Activated CD8-positive, alpha-beta T cell treated with anti-CD3 and anti-CD28 coated beads, Interleukin-2, amount 10 ng/mL, durations not matched to agents 7 days and 5 days (primary cell): ENCODE measurements at regions not wholly inside any gene's neighbourhood (a gene's known extent, or its start where the extent isn't known, plus 50 kb on each side); places are given as distances from the start of the nearest gene placed in this dataset.

Experiments
- ATAC-seq: fragments of 150-1000 bp; cut with Tn5 transposase; one replicate; pipeline ENCODE4 v1.10.0; 2021; ENCODE audit warnings: moderate library complexity
- CTCF ChIA-PET: fragments of 350-600 bp; sonication (Branson Sonifier 250); formaldehyde crosslinking; loops from one replicate; lab custom pipeline; 2021; ENCODE audit warnings: antibody characterized with exemption; lab: Charles Lee
- POLR2A ChIA-PET: fragments of 350-600 bp; sonication (Branson Sonifier 250); formaldehyde crosslinking; loops from one replicate; lab custom pipeline; 2021; ENCODE audit warnings: antibody characterized with exemption; lab: Charles Lee
- DNase-seq: peaks from one replicate; pipeline ENCODE4 v3.0.0-alpha.2; 2020
- H3K27ac Mint-ChIP-seq: one replicate; pipeline ENCODE4 v1.8.0; 2021; ENCODE audit warnings: mild to moderate bottlenecking, mixed read lengths
- H3K27me3 Mint-ChIP-seq: one replicate; pipeline ENCODE4 v1.8.0; 2021; ENCODE audit warnings: low read depth, mixed read lengths
- H3K36me3 Mint-ChIP-seq: one replicate; pipeline ENCODE4 v1.8.0; 2021; ENCODE audit warnings: low read depth, mixed read lengths
- H3K4me1 Mint-ChIP-seq: one replicate; pipeline ENCODE4 v1.8.0; 2021; ENCODE audit warnings: low read depth, mixed read lengths
- H3K4me3 Mint-ChIP-seq: one replicate; pipeline ENCODE4 v1.8.0; 2021; ENCODE audit warnings: mild to moderate bottlenecking, mixed read lengths
- H3K9me3 Mint-ChIP-seq: one replicate; pipeline ENCODE4 v1.8.0; 2022; ENCODE audit warnings: mixed read lengths; ENCODE audit not compliant: insufficient read depth

DNA sequence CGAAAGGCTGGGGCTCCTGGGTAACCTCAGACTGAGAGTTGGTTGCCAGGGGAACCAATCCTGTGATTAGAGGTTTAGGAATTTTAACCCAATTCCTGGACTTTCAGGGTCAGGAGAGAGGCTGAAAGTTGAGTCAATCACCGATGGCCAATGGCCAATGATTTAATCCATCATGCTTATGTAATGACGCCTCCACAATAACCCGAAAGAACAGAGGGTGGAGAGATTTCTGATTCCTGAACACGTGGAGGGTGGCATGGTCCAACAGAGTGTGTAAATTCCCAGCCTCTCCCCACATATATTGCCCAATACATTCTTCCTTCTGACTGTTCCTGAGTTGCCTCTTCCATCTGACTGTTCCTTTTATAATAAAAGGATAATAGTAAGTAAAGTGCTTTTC lies 137.2 kb upstream of the CBLB start:
- Mint-ChIP-seq H3K4me3 (no peak overlapping the region), H3K4me1 (peaks cover 14% of the 10 kb centered on the region), H3K9me3 (peaks cover 5% of the 10 kb centered on the region), H3K27ac (no peak overlapping the region), H3K36me3 (peaks cover 14% of the 10 kb centered on the region), H3K27me3 (no peaks in the 10 kb centered on the region)
- ChIA-PET CTCF (no interaction called here), POLR2A (no interaction called here)
- ATAC-seq (no peak), DNase-seq (no peak)

DNA sequence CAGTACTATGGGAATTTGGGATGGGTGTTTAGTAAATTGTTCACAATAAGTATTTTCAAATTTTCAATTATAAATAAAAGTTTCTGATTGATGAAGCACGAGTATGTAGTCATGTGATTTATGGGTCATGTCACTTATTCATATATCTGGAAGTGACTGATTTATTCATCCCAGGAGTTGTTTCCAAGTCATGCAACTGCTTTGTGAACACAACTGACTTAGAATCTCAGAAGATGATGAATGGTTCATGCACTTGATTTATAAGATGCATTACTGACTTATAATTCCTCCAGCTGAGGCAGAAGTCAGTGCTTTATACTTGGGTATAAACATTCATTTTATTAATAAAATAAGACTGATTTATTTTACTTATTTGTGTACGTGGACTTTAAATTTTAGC lies 137.8 kb upstream of the CBLB start:
- no peak overlapping the region for H3K27ac Mint-ChIP-seq
- H3K4me1 Mint-ChIP-seq = peaks cover 20% of the 10 kb centered on the region
- no peaks in the 10 kb centered on the region for H3K27me3 Mint-ChIP-seq
- no peak overlapping the region for H3K4me3 Mint-ChIP-seq
- ATAC-seq (no peak), DNase-seq (no peak)
- H3K36me3 Mint-ChIP-seq = peaks cover 14% of the 10 kb centered on the region
- CTCF ChIA-PET = no interaction called here
- POLR2A ChIA-PET = no interaction called here
- H3K9me3 Mint-ChIP-seq = peaks cover 5% of the 10 kb centered on the region

- peaks cover 14% of the 10 kb centered on the region for H3K36me3 Mint-ChIP-seq
- H3K9me3 Mint-ChIP-seq = peaks cover 5% of the 10 kb centered on the region
- H3K27me3 Mint-ChIP-seq = no peaks in the 10 kb centered on the region
- DNase-seq = no peak
- H3K4me3 Mint-ChIP-seq = no peak overlapping the region
- ChIA-PET POLR2A (no interaction called here), CTCF (interaction anchor here (0.7 kb wide), 1 partner anchor 271 kb away, joined by 3 read pairs; no protein-coding TSS in a partner anchor)
- H3K27ac Mint-ChIP-seq = no peak overlapping the region
- no peak for ATAC-seq
- peaks cover 21% of the 10 kb centered on the region for H3K4me1 Mint-ChIP-seq
Measured at GRCh38 chr3:106007512-106007911, 138.7 kb upstream of the CBLB start.

DNA sequence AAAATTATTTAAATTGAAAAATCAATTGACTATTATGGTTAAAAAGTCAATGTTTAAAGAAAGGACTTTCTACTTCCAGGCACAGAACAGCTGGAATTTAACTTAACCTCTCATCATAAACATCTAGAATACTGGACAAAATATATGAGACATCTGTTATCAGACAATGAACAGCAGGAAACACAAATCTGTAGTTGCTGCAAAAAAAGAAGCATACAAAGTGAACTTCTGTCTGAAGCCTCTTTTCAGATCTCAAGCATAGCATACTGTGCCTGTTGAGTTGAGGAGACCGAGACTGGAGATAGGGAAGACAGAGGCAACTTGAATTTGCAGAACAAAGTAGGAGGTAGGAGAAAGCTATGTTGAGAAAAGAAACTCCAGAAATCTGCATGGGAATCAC lies 140.0 kb upstream of the CBLB start:
- peaks cover 5% of the 10 kb centered on the region for H3K9me3 Mint-ChIP-seq
- POLR2A ChIA-PET = no interaction called here
- DNase-seq (no peak), ATAC-seq (no peak)
- CTCF ChIA-PET = no interaction called here
- peaks cover 14% of the 10 kb centered on the region for H3K36me3 Mint-ChIP-seq
- no peak overlapping the region for H3K27ac Mint-ChIP-seq
- no peak overlapping the region for H3K4me3 Mint-ChIP-seq
- H3K27me3 Mint-ChIP-seq = no peaks in the 10 kb centered on the region
- H3K4me1 Mint-ChIP-seq = peaks cover 21% of the 10 kb centered on the region

DNA sequence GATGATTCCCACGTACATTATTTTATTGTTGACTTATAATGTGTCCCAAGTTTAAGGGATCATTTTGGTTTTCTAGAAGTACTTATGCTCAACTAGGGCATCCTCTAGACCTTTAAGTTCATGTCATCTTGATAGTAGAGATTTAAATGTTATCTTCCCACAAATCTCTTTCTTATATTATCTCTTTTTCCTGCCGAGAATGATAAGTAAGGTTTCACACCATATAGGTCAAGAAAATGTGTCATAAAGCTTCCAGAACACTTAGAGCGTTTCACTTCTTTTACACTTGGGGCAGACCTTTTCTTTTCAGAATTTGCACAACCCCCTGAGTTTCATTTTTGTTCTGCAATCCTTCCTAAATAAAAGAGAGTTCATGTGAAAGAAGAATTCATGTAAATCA lies 142.0 kb upstream of the CBLB start:
- Mint-ChIP-seq H3K36me3 (peaks cover 23% of the 10 kb centered on the region), H3K4me3 (no peak overlapping the region), H3K9me3 (peaks cover 5% of the 10 kb centered on the region), H3K27ac (peak overlapping the region; percentile 43), H3K27me3 (no peaks in the 10 kb centered on the region), H3K4me1 (peaks cover 20% of the 10 kb centered on the region)
- CTCF ChIA-PET = interaction anchor here (0.7 to 0.8 kb wide), 2 partner anchors 13 to 138 kb away, joined by 3 read pairs; no protein-coding TSS in a partner anchor
- POLR2A ChIA-PET = no interaction called here
- ATAC-seq = peak; percentile 58
- DNase-seq = no peak

GRCh38 chr3:106013971-106014370 lies 145.2 kb upstream of the CBLB start:
- H3K27ac Mint-ChIP-seq = no peak overlapping the region
- no peak for DNase-seq
- CTCF ChIA-PET = interaction anchor here (0.7 kb wide), 1 partner anchor 74 kb away, joined by 3 read pairs; no protein-coding TSS in a partner anchor
- peaks cover 20% of the 10 kb centered on the region for H3K4me1 Mint-ChIP-seq
- no peaks in the 10 kb centered on the region for H3K9me3 Mint-ChIP-seq
- no peaks in the 10 kb centered on the region for H3K27me3 Mint-ChIP-seq
- no peak for ATAC-seq
- POLR2A ChIA-PET = no interaction called here
- peaks cover 22% of the 10 kb centered on the region for H3K36me3 Mint-ChIP-seq
- no peak overlapping the region for H3K4me3 Mint-ChIP-seq

GRCh38 chr3:106014518-106014917 lies 145.7 kb upstream of the CBLB start:
- ATAC-seq (no peak), DNase-seq (no peak)
- Mint-ChIP-seq H3K9me3 (no peaks in the 10 kb centered on the region), H3K4me1 (peaks cover 20% of the 10 kb centered on the region), H3K36me3 (peaks cover 18% of the 10 kb centered on the region), H3K4me3 (no peak overlapping the region), H3K27me3 (no peaks in the 10 kb centered on the region), H3K27ac (no peak overlapping the region)
- CTCF ChIA-PET = interaction anchor here (0.7 kb wide), 1 partner anchor 73 kb away, joined by 3 read pairs; no protein-coding TSS in a partner anchor
- POLR2A ChIA-PET = no interaction called here

DNA sequence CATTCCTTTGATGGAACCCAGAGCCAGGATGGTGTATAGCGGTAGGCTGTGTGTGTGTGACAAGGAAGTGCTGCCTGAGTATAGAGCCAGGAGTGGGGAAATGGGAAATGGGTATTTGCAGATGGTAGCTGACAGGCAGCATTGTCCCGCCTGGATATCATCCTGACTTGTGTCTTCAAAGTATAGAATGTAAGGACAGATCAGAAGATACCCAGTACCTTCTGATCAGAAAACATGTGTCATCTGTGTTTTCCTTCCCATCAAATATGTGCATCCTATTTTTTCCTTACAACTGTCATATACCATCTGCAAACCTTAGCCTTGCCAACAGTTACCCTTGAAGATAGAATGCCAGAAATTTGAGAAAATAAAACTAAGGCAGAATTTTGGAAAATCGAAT lies 146.2 kb upstream of the CBLB start:
- peaks cover 14% of the 10 kb centered on the region for H3K36me3 Mint-ChIP-seq
- H3K27me3 Mint-ChIP-seq = no peaks in the 10 kb centered on the region
- ATAC-seq (no peak), DNase-seq (no peak)
- ChIA-PET CTCF (no interaction called here), POLR2A (no interaction called here)
- H3K9me3 Mint-ChIP-seq = no peaks in the 10 kb centered on the region
- H3K4me3 Mint-ChIP-seq = no peak overlapping the region
- H3K27ac Mint-ChIP-seq = no peak overlapping the region
- H3K4me1 Mint-ChIP-seq = peaks cover 17% of the 10 kb centered on the region

DNA sequence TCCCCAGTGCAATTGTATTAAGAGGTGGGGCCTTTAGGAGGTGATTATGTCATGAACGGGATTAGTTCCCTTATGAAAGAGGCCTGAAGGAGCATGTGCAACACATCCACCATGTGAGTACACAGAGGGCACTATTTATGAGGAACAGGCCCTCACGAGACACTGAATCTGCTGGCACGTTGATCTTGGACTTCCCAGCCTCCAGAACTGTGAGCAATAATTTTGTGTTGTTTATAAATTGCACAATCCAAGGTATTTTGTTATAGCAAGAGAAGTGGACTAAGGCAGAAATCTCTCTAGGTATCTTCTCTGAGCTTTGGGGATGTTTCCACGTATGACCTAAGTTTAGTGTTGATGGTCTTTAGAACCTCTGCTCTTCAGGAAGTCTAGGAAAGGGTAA lies 149.3 kb upstream of the CBLB start:
- H3K36me3 Mint-ChIP-seq = peaks cover 11% of the 10 kb centered on the region
- no peaks in the 10 kb centered on the region for H3K27me3 Mint-ChIP-seq
- ATAC-seq = no peak
- no peaks in the 10 kb centered on the region for H3K4me1 Mint-ChIP-seq
- H3K4me3 Mint-ChIP-seq = no peak overlapping the region
- H3K27ac Mint-ChIP-seq = no peak overlapping the region
- ChIA-PET CTCF (no interaction called here), POLR2A (no interaction called here)
- DNase-seq = no peak
- no peaks in the 10 kb centered on the region for H3K9me3 Mint-ChIP-seq

- ATAC-seq (no peak), DNase-seq (no peak)
- ChIA-PET CTCF (no interaction called here), POLR2A (no interaction called here)
- peaks cover 2% of the 10 kb centered on the region for H3K9me3 Mint-ChIP-seq
- H3K4me3 Mint-ChIP-seq = no peak overlapping the region
- H3K27me3 Mint-ChIP-seq = no peaks in the 10 kb centered on the region
- no peaks in the 10 kb centered on the region for H3K4me1 Mint-ChIP-seq
- H3K27ac Mint-ChIP-seq = no peak overlapping the region
- H3K36me3 Mint-ChIP-seq = peaks cover 8% of the 10 kb centered on the region
Measured at GRCh38 chr3:106018929-106019550, 150.2 kb upstream of the CBLB start.

GRCh38 chr3:106022913-106023312 lies 154.1 kb upstream of the CBLB start:
- no peak overlapping the region for H3K4me3 Mint-ChIP-seq
- ATAC-seq = no peak
- no peak overlapping the region for H3K27ac Mint-ChIP-seq
- H3K9me3 Mint-ChIP-seq = peaks cover 11% of the 10 kb centered on the region
- peaks cover 11% of the 10 kb centered on the region for H3K36me3 Mint-ChIP-seq
- DNase-seq = no peak
- H3K27me3 Mint-ChIP-seq = no peaks in the 10 kb centered on the region
- CTCF ChIA-PET = interaction anchor here (1.1 kb wide), 2 partner anchors 12 to 19 kb away, joined by 3 read pairs; no protein-coding TSS in a partner anchor
- POLR2A ChIA-PET = no interaction called here
- H3K4me1 Mint-ChIP-seq = no peaks in the 10 kb centered on the region

- Mint-ChIP-seq H3K9me3 (peaks cover 19% of the 10 kb centered on the region), H3K36me3 (peaks cover 16% of the 10 kb centered on the region), H3K4me1 (no peaks in the 10 kb centered on the region), H3K27me3 (no peaks in the 10 kb centered on the region), H3K4me3 (no peak overlapping the region), H3K27ac (no peak overlapping the region)
- POLR2A ChIA-PET = no interaction called here
- CTCF ChIA-PET = no interaction called here
- no peak for DNase-seq
- ATAC-seq = no peak
Measured at GRCh38 chr3:106025151-106025722, 156.4 kb upstream of the CBLB start.
